H9 (cell line): ENCODE measurements at regions not wholly inside any gene's neighbourhood (a gene's known extent, or its start where the extent isn't known, plus 50 kb on each side); places are given as distances from the start of the nearest gene placed in this dataset.

Experiments
- DNase-seq: peaks from one replicate; pipeline ENCODE4 v3.0.0-alpha.2; 2017
- H2AFZ ChIP-seq: one replicate; pipeline ENCODE4 v1.6.1; 2013; ENCODE audit warnings: mild to moderate bottlenecking, low read length, control low read depth, moderate library complexity
- H2AK5ac ChIP-seq: 2 replicates; pipeline ENCODE4 v1.6.1; 2013; ENCODE audit warnings: low read length, control low read depth, mixed read lengths; ENCODE audit not compliant: insufficient read length
- H2BK120ac ChIP-seq: one replicate; pipeline ENCODE4 v1.6.1; 2013; ENCODE audit warnings: low read depth, mild to moderate bottlenecking, low read length, control low read depth, inconsistent platforms; ENCODE audit not compliant: poor library complexity, severe bottlenecking
- H2BK12ac ChIP-seq: 2 replicates; pipeline ENCODE4 v1.6.1; 2013; ENCODE audit warnings: low read length, control low read depth, mixed read lengths, low read depth; ENCODE audit not compliant: insufficient read length
- H2BK15ac ChIP-seq: 2 replicates; pipeline ENCODE4 v1.6.1; 2013; ENCODE audit warnings: low read depth, low read length, control low read depth
- H2BK20ac ChIP-seq: one replicate; pipeline ENCODE4 v1.6.1; 2013; ENCODE audit warnings: low read depth, mild to moderate bottlenecking, low read length, control low read depth, inconsistent platforms; ENCODE audit not compliant: poor library complexity, severe bottlenecking
- H2BK5ac ChIP-seq: 2 replicates; pipeline ENCODE4 v1.6.1; 2013; ENCODE audit warnings: low read length, control low read depth, mixed read lengths; ENCODE audit not compliant: insufficient read length
- H3K14ac ChIP-seq: 2 replicates; pipeline ENCODE4 v1.6.1; 2013; ENCODE audit warnings: low read length, control low read depth; ENCODE audit not compliant: insufficient read depth
- H3K18ac ChIP-seq: 2 replicates; pipeline ENCODE4 v1.6.1; 2013; ENCODE audit warnings: low read depth, mild to moderate bottlenecking, mixed read lengths, low read length, control low read depth; ENCODE audit not compliant: insufficient read length
- H3K23ac ChIP-seq: 2 replicates; pipeline ENCODE4 v1.6.1; 2013; ENCODE audit warnings: low read length, control low read depth, mixed read lengths, low read depth; ENCODE audit not compliant: insufficient read length
- H3K23me2 ChIP-seq: 2 replicates; pipeline ENCODE4 v1.6.1; 2013; ENCODE audit warnings: low read depth, mild to moderate bottlenecking, mixed read lengths, low read length, control low read depth; ENCODE audit not compliant: insufficient read length, poor library complexity, severe bottlenecking
- H3K27ac ChIP-seq: 2 replicates; pipeline ENCODE4 v1.5.1; 2013; ENCODE audit warnings: low read length, control low read depth, mixed read lengths, low read depth; ENCODE audit not compliant: insufficient read length
- H3K27me3 ChIP-seq: 2 replicates; pipeline ENCODE4 v1.6.1; 2013; ENCODE audit warnings: low read length, control low read depth, inconsistent platforms; ENCODE audit not compliant: insufficient read depth
- H3K4ac ChIP-seq: 2 replicates; pipeline ENCODE4 v1.6.1; 2013; ENCODE audit warnings: low read depth, mild to moderate bottlenecking, control low read depth, inconsistent platforms, low read length, moderate library complexity
- H3K4me1 ChIP-seq: 2 replicates; pipeline ENCODE4 v1.6.1; 2013; ENCODE audit warnings: low read length, control low read depth, inconsistent platforms; ENCODE audit not compliant: insufficient read depth
- H3K4me2 ChIP-seq: 2 replicates; pipeline ENCODE4 v1.6.1; 2013; ENCODE audit warnings: low read length, control low read depth, mixed read lengths; ENCODE audit not compliant: insufficient read length, insufficient read depth
- H3K56ac ChIP-seq: 2 replicates; pipeline ENCODE4 v1.6.1; 2013; ENCODE audit warnings: low read depth, mild to moderate bottlenecking, mixed read lengths, low read length, control low read depth; ENCODE audit not compliant: insufficient read length
- H3K79me1 ChIP-seq: 2 replicates; pipeline ENCODE4 v1.6.1; 2013; ENCODE audit warnings: low read depth, mild to moderate bottlenecking, moderate library complexity, low read length, control low read depth, inconsistent platforms; ENCODE audit not compliant: insufficient read depth, poor library complexity, severe bottlenecking
- H3K79me2 ChIP-seq: 2 replicates; pipeline ENCODE4 v1.6.1; 2013; ENCODE audit warnings: low read length, control low read depth, inconsistent platforms; ENCODE audit not compliant: insufficient read depth
- H3K9ac ChIP-seq: 2 replicates; pipeline ENCODE4 v1.6.1; 2013; ENCODE audit warnings: low read length, control low read depth, mixed read lengths; ENCODE audit not compliant: insufficient read length; ENCODE audit errors: extremely low read depth
- H3K9me3 ChIP-seq: one replicate; pipeline ENCODE4 v1.6.1; 2013; ENCODE audit warnings: low read depth, low read length, inconsistent platforms; ENCODE audit not compliant: control insufficient read depth
- H3T11ph ChIP-seq: one replicate; pipeline ENCODE4 v1.6.1; 2013; ENCODE audit warnings: mild to moderate bottlenecking, low read length, control low read depth, inconsistent platforms
- H4K20me1 ChIP-seq: one replicate; pipeline ENCODE4 v1.6.1; 2013; ENCODE audit not compliant: control insufficient read depth, insufficient read length, insufficient read depth
- H4K5ac ChIP-seq: 2 replicates; pipeline ENCODE4 v1.6.1; 2013; ENCODE audit warnings: low read depth, mild to moderate bottlenecking, mixed read lengths, low read length, control low read depth; ENCODE audit not compliant: insufficient read length
- H4K8ac ChIP-seq: replicated peaks from 2 replicates; pipeline ENCODE4 v1.6.1; 2013; ENCODE audit warnings: low read length, control low read depth, mixed read lengths, low read depth; ENCODE audit not compliant: insufficient read length
- H4K91ac ChIP-seq: 2 replicates; pipeline ENCODE4 v1.6.1; 2013; ENCODE audit warnings: low read depth, mild to moderate bottlenecking, moderate library complexity, mixed read lengths, low read length, control low read depth; ENCODE audit not compliant: insufficient read length
- H3K27ac Mint-ChIP-seq, 3 experiments: 2 replicates in 2 of 3; 3 replicates in 1 of 3; pipeline ENCODE4 v1.8.0; 2020 to 2021; ENCODE audit warnings: mixed read lengths in 3 of 3, mild to moderate bottlenecking in 1 of 3, moderate library complexity in 1 of 3
- H3K27me3 Mint-ChIP-seq: 2 replicates; pipeline ENCODE4 v1.8.0; 2021; ENCODE audit warnings: low read depth, mild to moderate bottlenecking, moderate library complexity, mixed read lengths
- H3K36me3 Mint-ChIP-seq, 3 experiments: 2 replicates in 2 of 3; 3 replicates in 1 of 3; pipeline ENCODE4 v1.8.0; 2020 to 2021; ENCODE audit warnings: low read depth in 3 of 3, mixed read lengths in 3 of 3; ENCODE audit not compliant: insufficient read depth in 1 of 3
- H3K4me1 Mint-ChIP-seq, 2 experiments: 2 replicates each; pipeline ENCODE4 v1.8.0; 2020; ENCODE audit warnings: mixed read lengths in 2 of 2
- H3K4me3 Mint-ChIP-seq, 2 experiments: 2 replicates in 1 of 2; 3 replicates in 1 of 2; pipeline ENCODE4 v1.8.0; 2020 to 2021; ENCODE audit warnings: mild to moderate bottlenecking in 2 of 2, mixed read lengths in 2 of 2, moderate library complexity in 1 of 2
- H3K9me3 Mint-ChIP-seq, 2 experiments: 2 replicates in 1 of 2; 3 replicates in 1 of 2; pipeline ENCODE4 v1.8.0; 2020; ENCODE audit warnings: mild to moderate bottlenecking in 2 of 2, mixed read lengths in 2 of 2, moderate library complexity in 1 of 2
- WGBS: extraction: QIAGEN DNeasy Blood & Tissue Kit; methylation state at CpG from one replicate; pipeline ENCODE4 v1.1.7; 2013; ENCODE audit warnings: missing lambda C conversion rate, low lambda C conversion rate, mixed read lengths; ENCODE audit not compliant: insufficient read length; ENCODE audit errors: extremely low coverage; 5-methylcytosine and 5-hydroxymethylcytosine counted together
- TF ChIP-seq, protein P1 (sequence below): fragments of 200-600 bp; sonication (generic); conservative IDR thresholded peaks from 3 replicates; pipeline ENCODE4 v1.8.0; 2021; ENCODE audit warnings: antibody characterized with exemption, mild to moderate bottlenecking

- Histone ChIP-seq H4K91ac (no peak overlapping the region), H3K56ac (no peak overlapping the region), H4K5ac (no peak overlapping the region), H3K4ac (no peak overlapping the region), H3K4me1 (no peaks in the 10 kb centered on the region), H4K8ac (no peak overlapping the region), H3K9me3 (no peaks in the 10 kb centered on the region), H2BK15ac (no peak overlapping the region), H3K18ac (no peak overlapping the region), H3K27ac (no peak overlapping the region), H4K20me1 (no peaks in the 10 kb centered on the region), H3K79me2 (no peaks in the 10 kb centered on the region), H2BK20ac (no peak overlapping the region), H3T11ph (no peak overlapping the region), H2BK120ac (no peak overlapping the region), H3K9ac (no peak overlapping the region), H3K27me3 (no peaks in the 10 kb centered on the region), H3K23ac (no peak overlapping the region), H3K14ac (no peak overlapping the region), H3K23me2 (no peaks in the 10 kb centered on the region), H2AFZ (no peak overlapping the region), H2AK5ac (no peak overlapping the region), H2BK5ac (no peak overlapping the region), H3K79me1 (no peaks in the 10 kb centered on the region), H2BK12ac (no peak overlapping the region), H3K4me2 (no peak overlapping the region)
- H3K9me3 Mint-ChIP-seq = no peaks in the 10 kb centered on the region; a peak in 1 of 5 replicates
- no peak for DNase-seq
- H3K27me3 Mint-ChIP-seq = no peaks in the 10 kb centered on the region; the same call in 1 of the 2 replicates
- no peaks in the 10 kb centered on the region for H3K36me3 Mint-ChIP-seq
- H3K4me1 Mint-ChIP-seq = peaks cover 6% of the 10 kb centered on the region in 2 experiments
- TF ChIP-seq, protein P1, sequence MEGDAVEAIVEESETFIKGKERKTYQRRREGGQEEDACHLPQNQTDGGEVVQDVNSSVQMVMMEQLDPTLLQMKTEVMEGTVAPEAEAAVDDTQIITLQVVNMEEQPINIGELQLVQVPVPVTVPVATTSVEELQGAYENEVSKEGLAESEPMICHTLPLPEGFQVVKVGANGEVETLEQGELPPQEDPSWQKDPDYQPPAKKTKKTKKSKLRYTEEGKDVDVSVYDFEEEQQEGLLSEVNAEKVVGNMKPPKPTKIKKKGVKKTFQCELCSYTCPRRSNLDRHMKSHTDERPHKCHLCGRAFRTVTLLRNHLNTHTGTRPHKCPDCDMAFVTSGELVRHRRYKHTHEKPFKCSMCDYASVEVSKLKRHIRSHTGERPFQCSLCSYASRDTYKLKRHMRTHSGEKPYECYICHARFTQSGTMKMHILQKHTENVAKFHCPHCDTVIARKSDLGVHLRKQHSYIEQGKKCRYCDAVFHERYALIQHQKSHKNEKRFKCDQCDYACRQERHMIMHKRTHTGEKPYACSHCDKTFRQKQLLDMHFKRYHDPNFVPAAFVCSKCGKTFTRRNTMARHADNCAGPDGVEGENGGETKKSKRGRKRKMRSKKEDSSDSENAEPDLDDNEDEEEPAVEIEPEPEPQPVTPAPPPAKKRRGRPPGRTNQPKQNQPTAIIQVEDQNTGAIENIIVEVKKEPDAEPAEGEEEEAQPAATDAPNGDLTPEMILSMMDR = no peak
- no CpG with 5 or more reads among the region's 37 CpGs for WGBS
- no peak overlapping the region for H3K4me3 Mint-ChIP-seq
- no peak overlapping the region for H3K27ac Mint-ChIP-seq
Observed at GRCh38 chr6:20318851-20319387, 82.8 kb upstream of the E2F3 start.
